ENCODE measurements at regions not wholly inside any gene's neighbourhood (a gene's known extent, or its start where the extent isn't known, plus 50 kb on each side); places are given as distances from the start of the nearest gene placed in this dataset.

GRCh38 chr2:145994910-145995309 is 1475.0 kb upstream of the ZEB2 start:
- Histone ChIP-seq H3K9me3 (ENCODE audit: control insufficient read depth in 3 of 3, low read length in 3 of 3) (peaks cover 0 to 13% (median 0%) of the 10 kb centered on the region in 3 donors), H3K9ac (ENCODE audit: low read depth in 1 of 3, low read length in 3 of 3) (no peak overlapping the region), H3K27me3 (ENCODE audit: control insufficient read depth in 3 of 3, insufficient read depth in 3 of 3, low read length in 3 of 3) (no peaks in the 10 kb centered on the region), H3K27ac (ENCODE audit: low read depth, low read length) (no peak overlapping the region), H3K36me3 (ENCODE audit: control insufficient read depth in 3 of 3, insufficient read depth in 3 of 3, low read length in 3 of 3) (no peaks in the 10 kb centered on the region), H3K4me3 (ENCODE audit: low read length in 3 of 3) (no peak overlapping the region), H3K4me1 (ENCODE audit: control insufficient read depth in 3 of 3, insufficient read depth in 3 of 3, low read length in 3 of 3) (no peaks in the 10 kb centered on the region)

DNA sequence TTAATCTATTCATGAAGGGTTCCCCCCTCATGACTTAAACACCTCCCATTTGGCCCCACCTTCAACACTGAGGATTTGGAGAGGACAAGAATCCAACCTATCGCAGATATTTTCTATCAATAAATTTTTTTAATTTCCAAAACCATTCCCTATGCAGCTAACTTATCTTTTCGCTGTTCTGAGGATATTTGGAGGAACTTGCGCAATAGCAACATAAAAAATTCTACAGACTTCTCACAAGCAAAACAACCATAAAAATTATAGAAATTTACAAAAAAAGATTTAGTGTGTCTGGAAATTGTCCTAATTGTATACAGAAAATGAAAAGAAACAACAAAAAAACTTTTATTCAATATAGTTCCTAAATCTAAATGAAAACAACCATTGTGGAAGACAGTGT is 1472.7 kb upstream of the ZEB2 start:
- H3K9me3 ChIP-seq (ENCODE audit: control insufficient read depth in 3 of 3, low read length in 3 of 3) = peaks cover 0 to 13% (median 0%) of the 10 kb centered on the region in 3 donors
- no peaks in the 10 kb centered on the region for H3K36me3 ChIP-seq (ENCODE audit: control insufficient read depth in 3 of 3, insufficient read depth in 3 of 3, low read length in 3 of 3)
- no peaks in the 10 kb centered on the region for H3K4me1 ChIP-seq (ENCODE audit: control insufficient read depth in 3 of 3, insufficient read depth in 3 of 3, low read length in 3 of 3)
- no peaks in the 10 kb centered on the region for H3K27me3 ChIP-seq (ENCODE audit: control insufficient read depth in 3 of 3, insufficient read depth in 3 of 3, low read length in 3 of 3)
- no peak overlapping the region for H3K9ac ChIP-seq (ENCODE audit: low read depth in 1 of 3, low read length in 3 of 3)
- no peak overlapping the region for H3K4me3 ChIP-seq (ENCODE audit: low read length in 3 of 3)
- H3K27ac ChIP-seq (ENCODE audit: low read depth, low read length) = no peak overlapping the region

GRCh38 chr2:145987793-145988192 is 1467.9 kb upstream of the ZEB2 start:
- Histone ChIP-seq H3K4me1 (ENCODE audit: control insufficient read depth in 3 of 3, insufficient read depth in 3 of 3, low read length in 3 of 3) (no peaks in the 10 kb centered on the region), H3K9me3 (ENCODE audit: control insufficient read depth in 3 of 3, low read length in 3 of 3) (no peaks in the 10 kb centered on the region), H3K4me3 (ENCODE audit: low read length in 3 of 3) (no peak overlapping the region), H3K27me3 (ENCODE audit: control insufficient read depth in 3 of 3, insufficient read depth in 3 of 3, low read length in 3 of 3) (no peaks in the 10 kb centered on the region), H3K9ac (ENCODE audit: low read depth in 1 of 3, low read length in 3 of 3) (no peak overlapping the region), H3K36me3 (ENCODE audit: control insufficient read depth in 3 of 3, insufficient read depth in 3 of 3, low read length in 3 of 3) (no peaks in the 10 kb centered on the region), H3K27ac (ENCODE audit: low read depth, low read length) (no peak overlapping the region)

- Histone ChIP-seq H3K27ac (ENCODE audit: low read depth, low read length) (no peak overlapping the region), H3K9me3 (ENCODE audit: control insufficient read depth in 3 of 3, low read length in 3 of 3) (no peaks in the 10 kb centered on the region), H3K9ac (ENCODE audit: low read depth in 1 of 3, low read length in 3 of 3) (no peak overlapping the region), H3K4me1 (ENCODE audit: control insufficient read depth in 3 of 3, insufficient read depth in 3 of 3, low read length in 3 of 3) (no peaks in the 10 kb centered on the region), H3K27me3 (ENCODE audit: control insufficient read depth in 3 of 3, insufficient read depth in 3 of 3, low read length in 3 of 3) (no peaks in the 10 kb centered on the region), H3K4me3 (ENCODE audit: low read length in 3 of 3) (no peak overlapping the region), H3K36me3 (ENCODE audit: control insufficient read depth in 3 of 3, insufficient read depth in 3 of 3, low read length in 3 of 3) (no peaks in the 10 kb centered on the region)
Observed at GRCh38 chr2:145985517-145985916, 1465.6 kb upstream of the ZEB2 start.

DNA sequence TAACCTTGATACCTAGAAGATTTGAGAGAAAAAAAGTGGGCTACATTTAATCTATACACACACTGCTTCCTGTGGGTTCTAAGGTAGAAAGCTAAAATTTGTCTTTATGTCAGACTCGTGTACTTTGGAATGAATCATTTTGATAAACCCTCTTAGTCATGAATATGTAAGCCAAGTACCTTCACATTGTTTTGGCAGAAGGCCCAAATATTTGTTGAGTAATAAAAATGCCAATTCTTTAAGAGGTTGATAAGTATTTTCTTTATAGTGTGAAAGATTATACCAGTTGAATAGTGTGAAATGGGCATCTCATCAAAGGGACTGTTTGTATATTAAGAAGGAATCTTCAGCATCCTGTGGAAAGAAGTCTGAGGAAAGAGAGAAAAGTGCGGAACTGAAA is 1464.7 kb upstream of the ZEB2 start:
- Histone ChIP-seq H3K4me1 (ENCODE audit: control insufficient read depth in 3 of 3, insufficient read depth in 3 of 3, low read length in 3 of 3) (no peaks in the 10 kb centered on the region), H3K27ac (ENCODE audit: low read depth, low read length) (no peak overlapping the region), H3K4me3 (ENCODE audit: low read length in 3 of 3) (no peak overlapping the region), H3K27me3 (ENCODE audit: control insufficient read depth in 3 of 3, insufficient read depth in 3 of 3, low read length in 3 of 3) (no peaks in the 10 kb centered on the region), H3K9me3 (ENCODE audit: control insufficient read depth in 3 of 3, low read length in 3 of 3) (no peaks in the 10 kb centered on the region), H3K9ac (ENCODE audit: low read depth in 1 of 3, low read length in 3 of 3) (no peak overlapping the region), H3K36me3 (ENCODE audit: control insufficient read depth in 3 of 3, insufficient read depth in 3 of 3, low read length in 3 of 3) (no peaks in the 10 kb centered on the region)

GRCh38 chr2:145980318-145980717 is 1460.4 kb upstream of the ZEB2 start:
- no peaks in the 10 kb centered on the region for H3K27me3 ChIP-seq (ENCODE audit: control insufficient read depth in 3 of 3, insufficient read depth in 3 of 3, low read length in 3 of 3)

GRCh38 chr2:145975406-145975805 is 1455.5 kb upstream of the ZEB2 start:
- Histone ChIP-seq H3K4me1 (ENCODE audit: control insufficient read depth in 3 of 3, insufficient read depth in 3 of 3, low read length in 3 of 3) (no peaks in the 10 kb centered on the region), H3K9me3 (ENCODE audit: control insufficient read depth in 3 of 3, low read length in 3 of 3) (no peaks in the 10 kb centered on the region), H3K27ac (ENCODE audit: low read depth, low read length) (no peak overlapping the region), H3K27me3 (ENCODE audit: control insufficient read depth in 3 of 3, insufficient read depth in 3 of 3, low read length in 3 of 3) (no peaks in the 10 kb centered on the region), H3K36me3 (ENCODE audit: control insufficient read depth in 3 of 3, insufficient read depth in 3 of 3, low read length in 3 of 3) (no peaks in the 10 kb centered on the region), H3K9ac (ENCODE audit: low read depth in 1 of 3, low read length in 3 of 3) (no peak overlapping the region), H3K4me3 (ENCODE audit: low read length in 3 of 3) (no peak overlapping the region)

More at GRCh38 chr2:145980318-145980717, 1460.4 kb upstream of the ZEB2 start:
- H3K9me3 ChIP-seq (ENCODE audit: control insufficient read depth in 3 of 3, low read length in 3 of 3) = no peaks in the 10 kb centered on the region
- no peaks in the 10 kb centered on the region for H3K4me1 ChIP-seq (ENCODE audit: control insufficient read depth in 3 of 3, insufficient read depth in 3 of 3, low read length in 3 of 3)
- H3K27ac ChIP-seq (ENCODE audit: low read depth, low read length) = no peak overlapping the region
- H3K36me3 ChIP-seq (ENCODE audit: control insufficient read depth in 3 of 3, insufficient read depth in 3 of 3, low read length in 3 of 3) = no peaks in the 10 kb centered on the region
- H3K9ac ChIP-seq (ENCODE audit: low read depth in 1 of 3, low read length in 3 of 3) = no peak overlapping the region
- H3K4me3 ChIP-seq (ENCODE audit: low read length in 3 of 3) = no peak overlapping the region

DNA sequence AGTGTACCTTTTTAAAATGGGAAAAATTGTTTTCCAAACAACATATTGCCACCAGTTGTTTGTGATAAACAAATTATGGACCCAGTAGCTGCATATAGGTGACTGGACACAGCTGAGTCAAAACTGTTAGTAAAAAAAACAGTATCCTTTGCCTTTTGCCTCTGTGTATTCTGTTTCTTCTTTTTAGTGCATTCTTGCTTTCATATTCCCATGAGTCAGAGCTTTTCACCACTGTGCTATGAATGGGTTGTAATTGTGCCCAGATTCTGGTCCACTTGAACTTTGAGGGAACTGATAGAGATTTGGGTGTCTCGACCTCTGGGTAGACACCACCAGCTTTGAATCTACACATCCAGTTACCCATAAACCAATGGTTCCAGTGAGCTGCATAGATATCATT is 1441.9 kb upstream of the ZEB2 start:
- H3K4me1 ChIP-seq (ENCODE audit: control insufficient read depth in 3 of 3, insufficient read depth in 3 of 3, low read length in 3 of 3) = no peaks in the 10 kb centered on the region
- no peaks in the 10 kb centered on the region for H3K36me3 ChIP-seq (ENCODE audit: control insufficient read depth in 3 of 3, insufficient read depth in 3 of 3, low read length in 3 of 3)
- H3K4me3 ChIP-seq (ENCODE audit: low read length in 3 of 3) = no peak overlapping the region
- H3K9me3 ChIP-seq (ENCODE audit: control insufficient read depth in 3 of 3, low read length in 3 of 3) = peaks cover 0 to 6% (median 0%) of the 10 kb centered on the region in 3 donors
- no peaks in the 10 kb centered on the region for H3K27me3 ChIP-seq (ENCODE audit: control insufficient read depth in 3 of 3, insufficient read depth in 3 of 3, low read length in 3 of 3)
- H3K9ac ChIP-seq (ENCODE audit: low read depth in 1 of 3, low read length in 3 of 3) = no peak overlapping the region
- no peak overlapping the region for H3K27ac ChIP-seq (ENCODE audit: low read depth, low read length)

GRCh38 chr2:145960479-145961163 is 1440.7 kb upstream of the ZEB2 start:
- Histone ChIP-seq H3K4me3 (ENCODE audit: low read length in 3 of 3) (no peak overlapping the region), H3K9ac (ENCODE audit: low read depth in 1 of 3, low read length in 3 of 3) (no peak overlapping the region), H3K4me1 (ENCODE audit: control insufficient read depth in 3 of 3, insufficient read depth in 3 of 3, low read length in 3 of 3) (no peaks in the 10 kb centered on the region), H3K27ac (ENCODE audit: low read depth, low read length) (no peak overlapping the region), H3K27me3 (ENCODE audit: control insufficient read depth in 3 of 3, insufficient read depth in 3 of 3, low read length in 3 of 3) (no peaks in the 10 kb centered on the region), H3K36me3 (ENCODE audit: control insufficient read depth in 3 of 3, insufficient read depth in 3 of 3, low read length in 3 of 3) (no peaks in the 10 kb centered on the region), H3K9me3 (ENCODE audit: control insufficient read depth in 3 of 3, low read length in 3 of 3) (peaks cover 0 to 6% (median 0%) of the 10 kb centered on the region in 3 donors)

- Histone ChIP-seq H3K36me3 (ENCODE audit: control insufficient read depth in 3 of 3, insufficient read depth in 3 of 3, low read length in 3 of 3) (no peaks in the 10 kb centered on the region), H3K27me3 (ENCODE audit: control insufficient read depth in 3 of 3, insufficient read depth in 3 of 3, low read length in 3 of 3) (no peaks in the 10 kb centered on the region), H3K9me3 (ENCODE audit: control insufficient read depth in 3 of 3, low read length in 3 of 3) (peaks cover 0 to 6% (median 0%) of the 10 kb centered on the region in 3 donors), H3K9ac (ENCODE audit: low read depth in 1 of 3, low read length in 3 of 3) (no peak overlapping the region), H3K4me1 (ENCODE audit: control insufficient read depth in 3 of 3, insufficient read depth in 3 of 3, low read length in 3 of 3) (no peaks in the 10 kb centered on the region), H3K27ac (ENCODE audit: low read depth, low read length) (no peak overlapping the region), H3K4me3 (ENCODE audit: low read length in 3 of 3) (no peak overlapping the region)
Observed at GRCh38 chr2:145958611-145959010, 1438.7 kb upstream of the ZEB2 start.

Data from skeletal muscle tissue (tissue), 3 donors.